GM12878 (cell line): ENCODE measurements at regions not wholly inside any gene's neighbourhood (a gene's known extent, or its start where the extent isn't known, plus 50 kb on each side); places are given as distances from the start of the nearest gene placed in this dataset.

Experiments
- CBFB ChIP-seq: IDR thresholded peaks from 2 replicates; pipeline ENCODE4 v1.6.1; 2016; ENCODE audit warnings: antibody characterized with exemption, low read depth
- CEBPB ChIP-seq, 2 experiments: fragments of 150-350 bp in 1 of 2; IDR thresholded peaks; 2 replicates each; pipeline ENCODE4 v1.6.1; 2012 to 2014; ENCODE audit warnings: low read depth in 2 of 2, low read length in 2 of 2, borderline replicate concordance in 1 of 2, inconsistent platforms in 1 of 2
- HDAC6 ChIP-seq: fragments of 200-600 bp; sonication (generic); IDR thresholded peaks from one replicate; pipeline ENCODE4 v1.8.0; 2017; ENCODE audit warnings: antibody characterized with exemption; ENCODE audit not compliant: unreplicated experiment
- MTA2 ChIP-seq: fragments of 450-650 bp; IDR thresholded peaks from 2 replicates; pipeline ENCODE4 v1.6.1; 2016; ENCODE audit warnings: low read depth, mild to moderate bottlenecking, moderate library complexity
- POLR2AphosphoS2 ChIP-seq: IDR thresholded peaks from 2 replicates; pipeline ENCODE4 v1.6.1; 2011; ENCODE audit warnings: low read depth, mild to moderate bottlenecking, low read length, improper control_type of control experiment, moderate library complexity
- SMAD5 ChIP-seq: IDR thresholded peaks from 2 replicates; pipeline ENCODE4 v1.6.1; 2016; ENCODE audit warnings: antibody characterized with exemption, low read depth
- SMC3 ChIP-seq: IDR thresholded peaks from 2 replicates; pipeline ENCODE4 v1.6.1; 2011; ENCODE audit warnings: low read length, improper control_type of control experiment, borderline replicate concordance
- YBX1 ChIP-seq: fragments of 450-650 bp; IDR thresholded peaks from 2 replicates; pipeline ENCODE4 v1.6.1; 2016; ENCODE audit warnings: antibody characterized with exemption
- TF ChIP-seq, protein P1 (sequence below): fragments of 450-650 bp; formaldehyde crosslinking; IDR thresholded peaks from 2 replicates; pipeline ENCODE4 v1.5.0; 2022; ENCODE audit warnings: mild to moderate bottlenecking, missing genetic modification characterization
- TF ChIP-seq, protein P2 (sequence below), 3 experiments: IDR thresholded peaks in 2 of 3; conservative IDR thresholded peaks in 1 of 3; 2 replicates each; pipeline ENCODE4 v1.5.1; 2011; ENCODE audit warnings: low read depth in 3 of 3, low read length in 3 of 3, mild to moderate bottlenecking in 3 of 3, control low read depth in 2 of 3, moderate library complexity in 2 of 3, inconsistent platforms in 1 of 3, mixed read lengths in 1 of 3; ENCODE audit not compliant: control insufficient read depth in 2 of 3, insufficient read depth in 1 of 3; ENCODE audit errors: extremely low read depth in 1 of 3
- TF ChIP-seq, protein P3 (sequence below): fragments of 450-650 bp; IDR thresholded peaks from 2 replicates; pipeline ENCODE4 v1.6.1; 2016; ENCODE audit warnings: mild to moderate bottlenecking

DNA sequence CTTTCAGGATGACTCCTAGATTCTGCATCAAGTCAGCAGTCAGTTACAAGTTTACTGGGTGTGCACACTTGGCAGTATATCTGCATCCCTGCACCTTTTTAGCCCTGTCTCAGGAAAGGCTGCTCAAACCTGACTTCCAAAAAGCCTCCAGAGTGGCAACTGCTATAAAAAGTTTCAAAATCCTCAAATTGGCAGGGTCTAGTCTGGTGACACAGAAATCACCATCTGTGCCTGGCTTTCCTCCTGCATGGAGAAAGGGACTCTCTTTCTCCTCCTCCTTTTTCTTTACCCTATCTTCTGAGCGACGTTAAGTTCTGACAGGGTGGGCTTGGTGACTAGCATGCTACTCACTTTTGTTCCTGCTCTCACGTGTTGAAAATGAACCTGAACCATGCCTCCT is 679.5 kb downstream of the C12orf50 start (continued):
- TF ChIP-seq, protein P1, sequence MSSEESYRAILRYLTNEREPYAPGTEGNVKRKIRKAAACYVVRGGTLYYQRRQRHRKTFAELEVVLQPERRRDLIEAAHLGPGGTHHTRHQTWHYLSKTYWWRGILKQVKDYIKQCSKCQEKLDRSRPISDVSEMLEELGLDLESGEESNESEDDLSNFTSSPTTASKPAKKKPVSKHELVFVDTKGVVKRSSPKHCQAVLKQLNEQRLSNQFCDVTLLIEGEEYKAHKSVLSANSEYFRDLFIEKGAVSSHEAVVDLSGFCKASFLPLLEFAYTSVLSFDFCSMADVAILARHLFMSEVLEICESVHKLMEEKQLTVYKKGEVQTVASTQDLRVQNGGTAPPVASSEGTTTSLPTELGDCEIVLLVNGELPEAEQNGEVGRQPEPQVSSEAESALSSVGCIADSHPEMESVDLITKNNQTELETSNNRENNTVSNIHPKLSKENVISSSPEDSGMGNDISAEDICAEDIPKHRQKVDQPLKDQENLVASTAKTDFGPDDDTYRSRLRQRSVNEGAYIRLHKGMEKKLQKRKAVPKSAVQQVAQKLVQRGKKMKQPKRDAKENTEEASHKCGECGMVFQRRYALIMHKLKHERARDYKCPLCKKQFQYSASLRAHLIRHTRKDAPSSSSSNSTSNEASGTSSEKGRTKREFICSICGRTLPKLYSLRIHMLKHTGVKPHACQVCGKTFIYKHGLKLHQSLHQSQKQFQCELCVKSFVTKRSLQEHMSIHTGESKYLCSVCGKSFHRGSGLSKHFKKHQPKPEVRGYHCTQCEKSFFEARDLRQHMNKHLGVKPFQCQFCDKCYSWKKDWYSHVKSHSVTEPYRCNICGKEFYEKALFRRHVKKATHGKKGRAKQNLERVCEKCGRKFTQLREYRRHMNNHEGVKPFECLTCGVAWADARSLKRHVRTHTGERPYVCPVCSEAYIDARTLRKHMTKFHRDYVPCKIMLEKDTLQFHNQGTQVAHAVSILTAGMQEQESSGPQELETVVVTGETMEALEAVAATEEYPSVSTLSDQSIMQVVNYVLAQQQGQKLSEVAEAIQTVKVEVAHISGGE, result no peak
- TF ChIP-seq, protein P2, sequence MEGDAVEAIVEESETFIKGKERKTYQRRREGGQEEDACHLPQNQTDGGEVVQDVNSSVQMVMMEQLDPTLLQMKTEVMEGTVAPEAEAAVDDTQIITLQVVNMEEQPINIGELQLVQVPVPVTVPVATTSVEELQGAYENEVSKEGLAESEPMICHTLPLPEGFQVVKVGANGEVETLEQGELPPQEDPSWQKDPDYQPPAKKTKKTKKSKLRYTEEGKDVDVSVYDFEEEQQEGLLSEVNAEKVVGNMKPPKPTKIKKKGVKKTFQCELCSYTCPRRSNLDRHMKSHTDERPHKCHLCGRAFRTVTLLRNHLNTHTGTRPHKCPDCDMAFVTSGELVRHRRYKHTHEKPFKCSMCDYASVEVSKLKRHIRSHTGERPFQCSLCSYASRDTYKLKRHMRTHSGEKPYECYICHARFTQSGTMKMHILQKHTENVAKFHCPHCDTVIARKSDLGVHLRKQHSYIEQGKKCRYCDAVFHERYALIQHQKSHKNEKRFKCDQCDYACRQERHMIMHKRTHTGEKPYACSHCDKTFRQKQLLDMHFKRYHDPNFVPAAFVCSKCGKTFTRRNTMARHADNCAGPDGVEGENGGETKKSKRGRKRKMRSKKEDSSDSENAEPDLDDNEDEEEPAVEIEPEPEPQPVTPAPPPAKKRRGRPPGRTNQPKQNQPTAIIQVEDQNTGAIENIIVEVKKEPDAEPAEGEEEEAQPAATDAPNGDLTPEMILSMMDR (IDR thresholded peaks at IDR 0.05 in 2 of 3, conservative IDR thresholded peaks at IDR 0.05 in 1 of 3; ENCODE audit: control insufficient read depth in 2 of 3, extremely low read depth in 1 of 3, insufficient read depth in 1 of 3, low read depth in 3 of 3, low read length in 3 of 3), result no peak
- TF ChIP-seq SMAD5 (no peak), POLR2AphosphoS2 (no peak), CEBPB (IDR thresholded peaks at IDR 0.05; ENCODE audit: borderline replicate concordance in 1 of 2, low read depth in 2 of 2, low read length in 2 of 2) (no peak), SMC3 (no peak), CBFB (no peak), HDAC6 (no peak), YBX1 (no peak), MTA2 (no peak)
- TF ChIP-seq, protein P3, sequence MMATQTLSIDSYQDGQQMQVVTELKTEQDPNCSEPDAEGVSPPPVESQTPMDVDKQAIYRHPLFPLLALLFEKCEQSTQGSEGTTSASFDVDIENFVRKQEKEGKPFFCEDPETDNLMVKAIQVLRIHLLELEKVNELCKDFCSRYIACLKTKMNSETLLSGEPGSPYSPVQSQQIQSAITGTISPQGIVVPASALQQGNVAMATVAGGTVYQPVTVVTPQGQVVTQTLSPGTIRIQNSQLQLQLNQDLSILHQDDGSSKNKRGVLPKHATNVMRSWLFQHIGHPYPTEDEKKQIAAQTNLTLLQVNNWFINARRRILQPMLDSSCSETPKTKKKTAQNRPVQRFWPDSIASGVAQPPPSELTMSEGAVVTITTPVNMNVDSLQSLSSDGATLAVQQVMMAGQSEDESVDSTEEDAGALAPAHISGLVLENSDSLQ, result no peak
